NCI-H748 (cell line): ENCODE measurements at regions not wholly inside any gene's neighbourhood (a gene's known extent, or its start where the extent isn't known, plus 50 kb on each side); places are given as distances from the start of the nearest gene placed in this dataset.

Source experiments
- DNase-seq: peaks from one replicate; lab custom pipeline; 2025; ENCODE audit not compliant: unreplicated experiment; lab: John Stamatoyannopoulos, UW

- DNase-seq, result no peak
Measured at GRCh38 chr22:49034836-49035817, 792.5 kb downstream of the BRD1 start.

GRCh38 chr22:49033616-49034015 is 794.1 kb downstream of the BRD1 start:
- no peak for DNase-seq

- DNase-seq, result no peak
Measured at GRCh38 chr22:49032821-49033220, 794.9 kb downstream of the BRD1 start.

- DNase-seq, result no peak
Measured at GRCh38 chr22:49031746-49032330, 795.8 kb downstream of the BRD1 start.

GRCh38 chr22:49028111-49028510 is 799.6 kb downstream of the BRD1 start:
- DNase-seq, result no peak

GRCh38 chr22:49027368-49027670 is 800.4 kb downstream of the BRD1 start:
- no peak for DNase-seq

DNA sequence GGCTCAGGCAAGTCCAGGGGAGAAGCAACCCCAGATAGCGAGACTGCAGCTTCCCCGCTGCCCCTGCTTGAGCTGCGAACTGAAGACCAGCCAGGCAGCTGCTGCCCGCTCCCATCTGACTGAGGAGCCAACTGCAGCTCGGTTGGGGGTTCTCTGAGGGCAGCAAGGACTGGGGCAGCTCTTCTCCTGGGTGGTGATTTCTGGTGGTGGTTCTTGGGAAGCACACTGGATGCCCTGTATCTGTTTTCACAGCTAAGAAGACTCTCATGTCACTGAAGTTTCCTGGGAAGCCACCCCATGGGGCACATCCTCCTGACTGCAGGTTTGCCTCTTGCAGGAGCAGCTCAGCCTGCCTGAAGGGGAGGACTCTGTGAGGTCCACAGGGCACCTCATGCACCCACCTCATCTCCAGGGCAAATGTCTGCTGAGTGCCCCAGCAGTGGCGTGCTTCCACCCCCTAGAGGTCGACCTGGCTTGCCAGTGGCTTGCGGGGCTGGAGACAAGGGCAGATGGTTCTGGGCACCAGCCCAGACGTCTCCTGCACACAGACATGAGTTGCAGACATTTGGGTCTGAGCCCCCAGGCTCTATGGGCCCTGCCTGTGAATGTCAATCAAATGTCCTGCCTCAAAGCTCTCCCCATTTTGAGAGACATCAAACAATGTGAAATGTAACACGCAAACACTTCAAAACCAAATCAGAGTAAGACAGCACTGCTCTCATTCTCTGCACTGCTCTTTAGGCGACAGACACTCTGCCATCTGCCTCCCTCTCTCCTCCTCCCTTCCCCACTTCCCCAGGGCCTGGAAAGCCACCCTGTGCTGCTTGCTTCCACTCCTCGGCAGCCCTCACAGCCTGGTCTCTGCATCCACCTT is 800.9 kb downstream of the BRD1 start:
- DNase-seq, result peak; percentile 71

- DNase-seq, result peak; percentile 51
Measured at GRCh38 chr22:49025791-49026493, 801.7 kb downstream of the BRD1 start.

DNA sequence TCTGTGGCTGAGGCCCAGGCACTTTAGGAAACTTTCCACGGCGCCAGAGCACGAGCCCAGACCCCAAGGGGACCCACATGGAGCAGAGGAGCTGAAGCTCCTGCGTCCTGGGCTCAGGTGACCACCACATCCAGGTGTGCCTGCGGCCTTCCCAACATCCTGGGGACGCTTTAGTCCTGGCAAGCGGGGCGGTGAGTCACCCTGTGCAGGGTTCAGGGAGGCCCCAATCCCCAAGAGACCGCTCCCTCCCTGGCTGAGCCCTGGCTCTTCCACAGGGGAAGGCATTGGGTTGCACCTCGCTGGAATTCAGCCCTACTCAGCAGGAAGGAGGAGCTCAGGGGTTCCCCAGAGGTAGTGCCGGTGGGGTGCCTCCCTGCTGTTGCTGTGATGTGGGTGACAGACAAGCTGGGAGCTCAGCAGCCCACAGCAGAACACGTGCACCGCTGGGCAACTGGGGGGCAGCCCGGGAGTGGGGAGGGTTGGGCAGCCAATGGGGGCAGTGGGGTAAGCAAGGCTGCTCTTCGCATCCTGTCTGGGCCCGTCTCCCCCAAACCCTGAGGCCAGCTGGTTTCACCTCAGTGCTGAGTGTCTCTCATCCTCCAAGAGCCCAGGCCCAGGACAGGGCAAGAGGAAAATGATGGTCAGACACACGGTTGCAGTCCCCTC is 802.8 kb downstream of the BRD1 start:
- DNase-seq, result no peak

GRCh38 chr22:49023879-49024774 is 803.5 kb downstream of the BRD1 start:
- DNase-seq, result no peak

- no peak for DNase-seq
Measured at GRCh38 chr22:49023161-49023878, 804.4 kb downstream of the BRD1 start.

- no peak for DNase-seq
Measured at GRCh38 chr22:49022816-49023160, 804.9 kb downstream of the BRD1 start.

GRCh38 chr22:49021926-49022815 is 805.5 kb downstream of the BRD1 start:
- no peak for DNase-seq

GRCh38 chr22:49021131-49021925 is 806.3 kb downstream of the BRD1 start:
- peak; percentile 38 for DNase-seq

GRCh38 chr22:49019737-49020713 is 807.6 kb downstream of the BRD1 start:
- DNase-seq, result no peak

- no peak for DNase-seq
Measured at GRCh38 chr22:49018601-49019000, 809.1 kb downstream of the BRD1 start.
